GM23248 (cell line): ENCODE measurements at regions not wholly inside any gene's neighbourhood (a gene's known extent, or its start where the extent isn't known, plus 50 kb on each side); places are given as distances from the start of the nearest gene placed in this dataset.

Experiments used
- EZH2 ChIP-seq: fragments of 200-600 bp; sonication (generic); IDR thresholded peaks from 2 replicates; pipeline ENCODE4 v1.6.1; 2018; ENCODE audit warnings: antibody characterized with exemption, mild to moderate bottlenecking; ENCODE audit not compliant: insufficient read depth, poor library complexity, severe bottlenecking
- EZH2phosphoT487 ChIP-seq: fragments of 200-600 bp; sonication (generic); IDR thresholded peaks from 2 replicates; pipeline ENCODE4 v1.6.1; 2018; ENCODE audit warnings: antibody characterized with exemption, moderate library complexity, mild to moderate bottlenecking, low read depth; ENCODE audit not compliant: insufficient read depth

GRCh38 chr5:2569774-2570542 is 181.5 kb downstream of the IRX2 start:
- no peak for TF ChIP-seq EZH2
- no peak for TF ChIP-seq EZH2phosphoT487
